ENCODE measurements at regions not wholly inside any gene's neighbourhood (a gene's known extent, or its start where the extent isn't known, plus 50 kb on each side); places are given as distances from the start of the nearest gene placed in this dataset.
"Not testable (repeated sequence)": the region's sequence is repeated elsewhere in the genome, so short reads cannot be mapped to it uniquely, and the experiment has no call there.

- DNase-seq: no peak
Measured at GRCh38 chr10:106043863-106044262, 1120.6 kb downstream of the SORCS1 start.

DNA sequence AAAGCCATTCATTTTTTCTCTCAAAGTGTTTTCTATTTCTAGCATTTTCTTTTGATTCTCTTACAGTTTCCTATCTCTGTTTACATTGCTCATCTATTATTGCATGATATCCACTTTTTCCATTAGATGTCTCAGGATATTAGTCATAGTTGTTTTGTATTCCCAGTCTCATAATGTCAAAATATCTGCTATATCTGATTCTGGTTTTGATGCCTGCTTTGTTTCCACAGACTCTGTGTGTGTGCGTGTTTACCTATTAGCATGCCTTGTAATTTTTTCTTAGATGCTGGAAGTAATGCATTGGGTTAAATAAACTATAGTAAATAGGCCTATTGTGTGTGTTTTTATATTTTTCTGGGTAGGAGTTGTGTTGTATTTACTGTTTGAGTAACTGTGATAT, 1126.3 kb downstream of the SORCS1 start:
- DNase-seq: no peak

DNA sequence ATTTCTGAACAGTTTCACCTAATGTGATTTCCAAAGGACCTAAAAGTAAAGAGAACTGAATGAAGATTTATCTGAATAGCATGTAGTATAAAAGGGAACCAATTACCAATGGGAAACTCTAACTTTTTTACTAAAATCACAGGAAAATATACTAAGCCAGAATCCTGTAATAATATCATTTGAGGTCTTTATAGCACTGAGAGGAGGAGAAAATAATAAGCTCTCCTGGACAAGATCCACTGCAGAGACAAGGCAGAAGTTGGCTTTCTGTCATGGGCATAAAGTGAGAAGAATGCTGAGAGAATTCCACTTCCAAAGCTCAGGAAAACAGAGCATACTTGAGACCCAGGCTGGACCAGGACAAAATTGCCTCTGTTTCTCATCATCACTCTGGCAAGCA, 1131.4 kb downstream of the SORCS1 start:
- no peak for DNase-seq

DNA sequence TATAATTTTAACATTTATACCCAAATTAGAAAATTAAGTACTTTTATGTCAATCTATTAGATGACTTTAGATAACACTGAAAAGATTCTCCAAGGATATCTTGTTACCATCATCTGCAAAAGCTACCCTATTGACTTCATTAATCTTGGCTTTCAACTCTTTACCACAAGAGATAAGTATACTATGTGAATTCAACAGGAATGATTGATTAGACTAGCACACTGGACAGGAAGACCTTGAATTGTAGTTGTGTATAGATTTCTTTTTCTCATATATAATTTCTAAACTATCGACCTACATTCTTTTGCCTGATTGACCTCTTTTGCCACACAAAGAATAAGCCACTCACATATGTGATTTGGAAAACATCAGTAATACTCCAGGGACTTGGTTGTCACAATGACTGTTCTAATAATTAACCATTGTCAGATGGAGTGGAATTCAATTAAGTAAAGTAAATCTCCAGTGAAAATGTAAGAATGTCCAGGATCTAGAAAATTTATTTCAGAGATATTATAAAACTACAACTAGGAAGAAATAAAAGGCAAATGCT, 1132.0 kb downstream of the SORCS1 start:
- no peak for DNase-seq

DNA sequence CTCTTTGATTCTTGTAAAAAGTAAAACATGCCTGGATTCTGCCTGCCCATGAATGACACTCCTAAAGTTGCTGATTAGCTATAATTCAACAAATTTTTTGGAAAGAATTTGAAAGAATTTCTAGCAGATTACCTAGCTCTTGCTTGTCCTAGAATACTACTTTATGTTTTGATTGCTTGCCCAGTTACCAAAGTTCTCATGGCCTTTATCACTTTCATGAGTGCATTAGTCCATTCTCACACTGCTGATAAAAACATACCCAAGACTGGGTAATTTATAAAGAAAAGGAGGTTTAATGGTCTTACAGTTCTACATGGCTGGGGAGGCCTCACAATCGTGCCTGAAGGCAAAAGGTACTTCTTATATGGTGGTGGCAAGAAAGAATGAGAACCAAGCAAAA, 1137.3 kb downstream of the SORCS1 start:
- DNase-seq: no peak

GRCh38 chr10:106025208-106025811, 1139.2 kb downstream of the SORCS1 start:
- no peak for DNase-seq

DNA sequence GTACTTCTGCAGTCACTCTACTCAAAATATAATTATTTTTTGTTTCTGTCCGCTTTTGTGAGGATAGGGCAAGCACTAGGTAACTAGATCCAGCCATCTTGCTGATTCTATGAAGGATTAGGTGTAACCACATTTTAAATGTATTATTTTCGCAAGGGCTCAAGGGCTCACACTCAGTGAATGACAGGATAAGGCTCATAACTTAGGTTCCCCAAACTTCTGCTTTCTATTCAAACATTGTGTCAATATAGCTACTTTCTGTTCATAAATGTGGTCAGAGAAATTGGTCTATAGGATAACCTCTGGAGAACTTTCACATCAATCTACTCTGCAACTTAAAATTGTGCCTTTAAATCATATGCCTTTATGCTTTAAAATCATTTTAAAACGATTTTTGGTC, 1141.2 kb downstream of the SORCS1 start:
- DNase-seq: no peak

- not testable (repeated sequence) for DNase-seq
Measured at GRCh38 chr10:106019559-106019958, 1144.9 kb downstream of the SORCS1 start.

DNA sequence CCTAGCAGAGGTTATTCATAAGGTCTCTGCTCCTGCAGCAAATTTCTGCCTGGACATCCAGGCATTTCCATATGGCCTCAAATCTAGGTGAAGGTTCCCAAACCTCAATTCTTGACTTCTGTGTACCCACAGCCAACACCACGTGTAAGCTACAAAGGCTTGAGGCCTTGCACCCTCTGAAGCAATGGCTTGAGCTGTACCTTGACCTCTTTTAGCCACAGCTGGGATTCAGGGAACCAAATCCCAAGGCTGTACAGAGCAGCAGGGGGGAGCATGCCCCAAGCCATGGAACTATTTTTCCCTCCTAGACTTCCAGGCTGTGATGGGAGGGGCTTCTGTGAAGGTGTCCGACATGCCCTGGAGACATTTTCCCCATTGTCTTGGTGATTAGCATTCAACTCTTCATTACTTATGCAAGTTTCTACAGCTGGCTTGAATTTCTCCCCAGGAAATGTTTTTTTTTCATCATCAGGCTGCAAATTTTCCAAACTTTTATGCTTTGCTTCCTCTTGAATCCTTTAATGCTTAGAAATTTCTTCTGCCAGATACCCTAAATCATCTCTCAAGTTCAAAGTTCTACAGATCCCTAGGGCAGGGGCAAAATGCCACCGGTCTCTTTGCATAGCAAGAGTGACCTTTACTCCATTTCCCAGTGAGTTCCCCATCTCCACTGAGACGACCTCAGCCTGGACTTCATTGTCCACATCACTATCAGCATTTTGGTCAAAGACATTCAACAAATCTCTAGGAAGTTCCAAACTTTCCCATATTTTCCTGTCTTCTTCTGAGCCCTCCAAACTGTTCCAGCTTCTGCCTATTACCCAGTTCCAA, 1148.9 kb downstream of the SORCS1 start:
- not testable (repeated sequence) for DNase-seq

DNA sequence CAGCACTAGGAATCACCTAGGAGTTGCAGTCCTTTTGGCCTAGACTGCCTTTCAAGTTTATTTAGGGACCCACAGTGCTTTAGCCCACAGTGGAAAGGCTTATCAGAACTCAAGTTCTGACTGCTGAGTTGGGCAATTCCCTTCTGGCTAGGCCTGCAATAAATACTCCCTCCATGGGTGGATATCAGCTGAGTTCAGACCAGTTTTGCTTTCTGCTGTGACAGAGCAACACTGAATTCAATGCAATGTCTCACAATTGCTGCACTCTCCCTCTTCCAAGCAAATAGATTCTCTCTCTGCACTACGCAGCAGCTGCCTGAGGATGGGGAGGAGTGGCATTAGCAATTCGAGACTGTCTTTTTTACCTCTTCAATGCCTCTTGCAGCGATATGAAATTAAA, 1153.3 kb downstream of the SORCS1 start:
- DNase-seq: no peak

DNA sequence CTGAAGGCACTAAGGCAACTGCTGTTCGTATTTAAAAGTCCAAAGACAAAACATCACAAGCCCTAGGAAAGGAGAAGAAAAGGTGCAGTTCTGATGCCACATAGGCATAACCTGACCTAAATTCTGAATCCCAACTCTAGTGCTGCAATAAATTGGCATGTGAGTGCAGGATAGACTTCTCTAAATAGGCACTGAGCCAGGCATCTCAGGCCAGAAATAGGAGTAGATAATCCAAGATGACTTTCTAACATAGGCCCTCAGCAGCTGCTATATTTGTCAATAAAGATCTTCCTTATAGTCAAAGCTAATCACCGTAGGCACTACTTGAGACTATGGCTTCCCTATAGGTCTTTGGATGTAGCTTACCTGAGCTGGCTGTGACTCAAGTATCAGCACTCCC, 1163.8 kb downstream of the SORCS1 start:
- DNase-seq: no peak

- DNase-seq: no peak
Measured at GRCh38 chr10:105993609-105994008, 1170.9 kb downstream of the SORCS1 start.

GRCh38 chr10:105992928-105993327, 1171.6 kb downstream of the SORCS1 start:
- no peak for DNase-seq

GRCh38 chr10:105990529-105990928, 1174.0 kb downstream of the SORCS1 start:
- no peak for DNase-seq

GRCh38 chr10:105989995-105990394, 1174.5 kb downstream of the SORCS1 start:
- no peak for DNase-seq

GRCh38 chr10:105988848-105989247, 1175.7 kb downstream of the SORCS1 start:
- DNase-seq: no peak

DNA sequence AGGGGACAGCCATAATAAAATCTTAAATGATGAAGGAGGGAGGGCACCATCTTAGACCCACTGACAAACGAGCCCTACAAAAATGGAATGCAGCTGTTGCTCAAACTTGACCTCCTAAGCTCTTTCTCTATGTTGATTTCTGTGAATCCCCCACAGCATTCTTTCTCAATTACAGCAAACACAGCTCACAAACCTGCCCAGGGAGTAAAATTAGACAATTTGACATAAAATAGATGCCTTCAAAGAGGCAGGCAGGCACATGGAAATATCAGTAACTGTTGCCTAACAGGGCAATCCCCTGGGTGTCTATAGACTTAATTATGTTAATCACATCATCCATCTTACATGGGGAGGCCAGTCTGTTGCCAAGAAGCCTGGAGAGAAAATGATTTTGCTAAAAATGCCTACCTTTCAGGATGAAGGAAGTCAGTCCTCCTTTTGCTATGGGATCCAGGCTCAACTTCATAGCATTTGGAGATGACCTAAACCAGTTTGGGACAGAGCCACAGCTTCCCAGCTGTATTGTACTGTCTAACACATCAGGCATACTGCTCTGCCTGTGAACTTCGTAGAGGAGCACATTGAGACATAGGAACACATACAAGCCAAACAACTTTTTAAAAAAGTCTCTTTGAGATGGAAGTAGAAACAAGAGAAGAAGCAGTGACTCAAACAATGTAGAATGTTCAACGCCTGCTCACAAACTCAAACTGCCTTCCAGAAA, 1177.4 kb downstream of the SORCS1 start:
- no peak for DNase-seq

DNA sequence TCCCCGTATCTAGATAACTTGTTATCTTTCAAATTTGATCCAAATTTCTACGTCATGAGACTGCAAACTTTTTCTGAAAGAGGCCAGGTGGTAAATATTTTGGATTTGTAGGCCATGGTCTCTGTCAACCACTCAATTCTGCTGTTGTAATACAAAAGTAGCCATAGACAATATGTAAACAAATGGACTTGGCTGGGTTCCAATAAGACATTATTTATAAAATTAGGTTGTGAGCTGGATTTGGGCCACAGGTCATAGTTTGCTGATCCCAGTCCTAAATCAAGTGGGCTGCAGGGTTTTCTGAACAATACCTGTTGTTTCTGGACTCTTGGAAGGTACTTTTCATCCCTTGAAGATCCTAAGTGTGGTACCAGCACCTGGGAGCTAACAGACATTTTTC, 1178.0 kb downstream of the SORCS1 start:
- no peak for DNase-seq

- no peak for DNase-seq
Measured at GRCh38 chr10:105982735-105983134, 1181.8 kb downstream of the SORCS1 start.

DNA sequence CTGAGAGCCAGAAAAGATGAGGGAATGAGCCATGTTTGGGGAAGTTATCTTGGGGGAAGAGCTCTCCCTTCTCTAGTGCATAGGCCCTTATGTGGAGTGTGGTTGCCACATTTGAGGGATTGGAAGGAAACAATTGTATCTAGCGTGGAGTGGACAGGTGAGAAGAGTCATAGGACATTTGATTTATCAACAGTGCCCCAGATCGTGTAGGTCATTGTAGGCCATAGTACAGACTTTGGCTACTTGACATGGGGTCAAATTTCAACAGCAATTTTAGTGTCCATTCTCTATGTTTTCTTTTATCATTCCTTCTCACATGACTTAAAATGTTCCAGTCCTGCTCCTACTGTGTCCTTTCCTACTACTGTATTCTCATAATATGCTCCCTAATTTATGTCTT, 1182.8 kb downstream of the SORCS1 start:
- DNase-seq: no peak

DNA sequence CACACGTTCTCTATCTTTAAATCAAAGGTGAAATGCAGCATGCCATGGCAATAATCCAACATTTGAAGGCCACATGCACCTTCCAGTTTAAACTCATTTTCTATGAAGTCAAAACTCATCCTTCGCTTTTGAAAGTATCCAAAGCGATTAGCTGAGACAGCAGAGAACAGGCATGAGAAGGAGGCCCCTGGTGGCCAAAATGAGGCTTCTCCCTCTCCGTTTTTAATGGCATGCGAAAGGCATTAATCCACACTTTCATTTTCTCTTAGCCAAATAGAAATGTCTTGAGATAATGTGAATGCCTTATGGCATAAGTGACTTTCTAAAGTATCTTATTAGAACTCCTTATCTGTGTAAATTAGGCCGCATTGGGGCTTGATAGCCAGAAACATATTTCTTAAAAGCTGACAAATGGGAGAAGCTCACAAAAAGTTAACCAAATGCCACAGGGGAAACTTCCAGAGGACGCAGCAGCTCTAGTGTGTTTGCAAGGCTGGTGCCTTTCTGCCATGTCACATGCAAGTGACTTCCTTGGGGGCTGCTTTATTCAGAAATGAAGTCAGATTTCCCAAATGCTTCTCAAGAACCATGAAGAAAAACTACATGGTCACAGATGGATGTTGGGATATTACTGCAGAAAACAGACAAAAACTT, 1189.6 kb downstream of the SORCS1 start:
- DNase-seq: peak; percentile 31

DNA sequence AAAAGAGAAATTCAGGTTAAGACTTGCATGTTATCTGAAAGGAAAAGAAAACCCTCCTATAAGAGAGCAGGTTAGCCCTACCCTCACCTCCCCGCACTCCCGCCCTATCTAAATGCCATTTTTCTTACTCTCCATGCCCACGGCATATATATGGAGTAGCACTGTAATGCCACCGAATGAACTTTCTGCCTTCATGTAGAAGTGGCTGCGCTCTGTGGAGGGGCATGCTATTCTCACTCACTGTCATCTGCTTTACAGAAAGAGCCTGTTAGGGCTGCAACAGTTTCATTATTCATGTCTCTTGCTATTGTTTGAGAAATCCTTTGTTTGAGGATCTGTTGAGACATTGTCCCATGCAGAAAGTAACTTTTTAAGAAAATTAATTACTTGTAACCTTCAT, 1190.6 kb downstream of the SORCS1 start:
- DNase-seq: no peak

DNA sequence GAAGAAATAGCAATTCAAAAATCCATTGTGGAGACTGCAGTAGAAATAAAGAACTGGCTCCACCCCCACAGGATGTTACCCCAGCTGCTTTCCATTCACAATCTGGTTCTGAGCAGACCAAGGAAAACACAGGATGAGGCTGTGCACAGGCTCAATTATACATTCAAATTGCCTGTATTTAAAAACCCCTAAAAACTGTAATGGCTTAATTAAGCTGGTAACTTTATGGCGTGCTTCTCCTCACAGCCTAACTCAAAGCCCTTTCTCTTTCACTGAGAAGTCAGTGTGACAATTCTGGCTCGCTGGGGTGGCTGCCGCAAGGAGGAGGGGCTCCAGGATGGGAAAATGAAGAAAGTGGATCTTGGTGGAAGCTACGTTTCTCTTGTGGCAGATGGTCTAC, 1191.1 kb downstream of the SORCS1 start:
- no peak for DNase-seq

Data from hematopoietic multipotent progenitor cell treated with erythropoietin and hydrocortisone succinate and interleukin-3 and kit ligand, for 4 days (in vitro differentiated cells).